ENCODE measurements at regions not wholly inside any gene's neighbourhood (a gene's known extent, or its start where the extent isn't known, plus 50 kb on each side); places are given as distances from the start of the nearest gene placed in this dataset.

- no peak for DNase-seq
These were observed 87.7 kb upstream of the TMEM168 start for GRCh38 chr7:112877691-112878460.

GRCh38 chr7:112876877-112877276 lies 86.7 kb upstream of the TMEM168 start:
- DNase-seq: no peak

- DNase-seq: no peak
These were observed 84.7 kb upstream of the TMEM168 start for GRCh38 chr7:112874909-112875308.

- no peak for DNase-seq
These were observed 83.8 kb upstream of the TMEM168 start for GRCh38 chr7:112873831-112874553.

GRCh38 chr7:112869111-112869774 lies 79.0 kb upstream of the TMEM168 start:
- no peak for DNase-seq

GRCh38 chr7:112868609-112869008 lies 78.4 kb upstream of the TMEM168 start:
- no peak for DNase-seq

GRCh38 chr7:112866424-112866823 lies 76.2 kb upstream of the TMEM168 start:
- no peak for DNase-seq

GRCh38 chr7:112864380-112864779 lies 74.2 kb upstream of the TMEM168 start:
- DNase-seq: no peak

- no peak for DNase-seq
These were observed 68.6 kb upstream of the TMEM168 start for GRCh38 chr7:112858838-112859237.

GRCh38 chr7:112855227-112855626 lies 65.0 kb upstream of the TMEM168 start:
- no peak for DNase-seq

GRCh38 chr7:112854169-112854568 lies 64.0 kb upstream of the TMEM168 start:
- DNase-seq: no peak

GRCh38 chr7:112853422-112853821 lies 63.2 kb upstream of the TMEM168 start:
- DNase-seq: no peak

- DNase-seq: no peak
These were observed 53.0 kb upstream of the TMEM168 start for GRCh38 chr7:112843151-112843550.
